ENCODE measurements at regions not wholly inside any gene's neighbourhood (a gene's known extent, or its start where the extent isn't known, plus 50 kb on each side); places are given as distances from the start of the nearest gene placed in this dataset.

DNA sequence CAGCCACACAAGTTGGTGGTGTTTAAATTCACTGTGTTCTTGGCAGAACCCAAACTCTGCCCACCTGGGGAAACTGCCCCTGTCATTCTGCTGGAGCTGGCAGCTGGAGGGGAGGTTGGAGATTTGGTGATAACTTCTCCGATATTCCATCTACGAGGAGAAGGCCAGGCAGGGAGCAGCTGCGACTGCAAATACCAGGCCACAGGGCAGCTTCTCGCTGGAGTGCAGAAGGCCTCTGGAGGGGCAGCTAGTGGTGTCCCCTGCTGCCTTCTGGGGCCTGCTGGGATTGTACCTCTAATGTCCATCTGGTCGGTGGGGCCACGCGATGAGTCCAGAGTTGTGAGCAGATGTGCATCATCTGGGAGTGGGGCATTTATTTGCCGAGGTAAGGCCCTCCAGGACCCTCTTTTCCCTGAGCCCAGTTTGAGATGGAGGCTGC, 98.9 kb downstream of the ACKR3 start:
- H3K4me3 ChIP-seq = no peak overlapping the region
- H3K9ac ChIP-seq (ENCODE audit: insufficient read depth in 1 of 2, low read depth in 2 of 2, low read length in 2 of 2) = no peak overlapping the region
- no peaks in the 10 kb centered on the region for H4K20me1 ChIP-seq (replicated peaks; ENCODE audit: control insufficient read depth, insufficient read depth, low read length)
- FAIRE-seq (no peak), ATAC-seq (no peak), DNase-seq (ENCODE audit: extremely low read depth in 1 of 4, low spot score in 3 of 4) (no peak)
- TF ChIP-seq THRA (IDR thresholded peaks at IDR 0.05) (no peak), BMI1 (IDR thresholded peaks at IDR 0.05; ENCODE audit: low read length) (no peak), JUN (IDR thresholded peaks at IDR 0.05; ENCODE audit: borderline replicate concordance, low read depth, low read length) (no peak), JUN (CRISPR knock-in tag; IDR thresholded peaks at IDR 0.05; ENCODE audit: borderline replicate concordance) (no peak)
- TF ChIP-seq, protein P1, sequence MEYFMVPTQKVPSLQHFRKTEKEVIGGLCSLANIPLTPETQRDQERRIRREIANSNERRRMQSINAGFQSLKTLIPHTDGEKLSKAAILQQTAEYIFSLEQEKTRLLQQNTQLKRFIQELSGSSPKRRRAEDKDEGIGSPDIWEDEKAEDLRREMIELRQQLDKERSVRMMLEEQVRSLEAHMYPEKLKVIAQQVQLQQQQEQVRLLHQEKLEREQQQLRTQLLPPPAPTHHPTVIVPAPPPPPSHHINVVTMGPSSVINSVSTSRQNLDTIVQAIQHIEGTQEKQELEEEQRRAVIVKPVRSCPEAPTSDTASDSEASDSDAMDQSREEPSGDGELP (CRISPR knock-in tag; IDR thresholded peaks at IDR 0.05; ENCODE audit: borderline replicate concordance) = no peak
- no TSS peak for BruUV-seq (replicated peaks)
- H3K27me3 ChIP-seq (ENCODE audit: control insufficient read depth in 2 of 2, insufficient read depth in 2 of 2, low read length in 2 of 2) = no peaks in the 10 kb centered on the region; a peak in 1 of 5 replicates
- no peak overlapping the region for H2AFZ ChIP-seq (ENCODE audit: low read depth, low read length)
- no peaks in the 10 kb centered on the region for H3K4me1 ChIP-seq (replicated peaks in 1 of 2; ENCODE audit: control insufficient read depth in 2 of 2, insufficient read depth in 2 of 2, low read length in 2 of 2)
- ChIA-PET POLR2A (no interaction called here), CTCF (ENCODE audit: low intra/inter-chr PET ratio) (no interaction called here)
- no peak overlapping the region for H3K27ac ChIP-seq (ENCODE audit: extremely low read depth, low read depth, low read length)
- in situ Hi-C loops (cut with MboI) (no loop called here), intact Hi-C loops (cut with micrococcal nuclease) (no loop called here)
- no peak overlapping the region for H3K4me2 ChIP-seq (ENCODE audit: insufficient read depth, low read length)
- no peaks in the 10 kb centered on the region for H3K79me2 ChIP-seq (ENCODE audit: control insufficient read depth, insufficient read depth, low read length)
- 0% methylated on average over 6 of the region's 8 CpGs for WGBS (ENCODE audit: insufficient coverage, low coverage, missing lambda C conversion rate)
- no peaks in the 10 kb centered on the region for H3K9me3 ChIP-seq (replicated peaks; ENCODE audit: control insufficient read depth, insufficient read depth, low read depth, low read length)
- no peaks in the 10 kb centered on the region for H3K36me3 ChIP-seq (ENCODE audit: control insufficient read depth, insufficient read depth, low read length)
- H3K9me1 ChIP-seq (ENCODE audit: control insufficient read depth, insufficient read depth, low read length) = no peaks in the 10 kb centered on the region

All from K562 (cell line).